ENCODE measurements at regions not wholly inside any gene's neighbourhood (a gene's known extent, or its start where the extent isn't known, plus 50 kb on each side); places are given as distances from the start of the nearest gene placed in this dataset.
A peak's percentile ranks its signal among the peaks of the same experiment; 100 is the strongest.

GRCh38 chrX:20472620-20473258 is 206.0 kb upstream of the RPS6KA3 start:
- DNase-seq (ENCODE audit: low read depth), result no peak

- no peak for DNase-seq (ENCODE audit: low read depth)
Measured at GRCh38 chrX:20472148-20472547, 205.4 kb upstream of the RPS6KA3 start.

GRCh38 chrX:20471483-20471882 is 204.8 kb upstream of the RPS6KA3 start:
- DNase-seq (ENCODE audit: low read depth), result no peak

- DNase-seq (ENCODE audit: low read depth), result no peak
Measured at GRCh38 chrX:20463296-20464075, 196.8 kb upstream of the RPS6KA3 start.

- no peak for DNase-seq (ENCODE audit: low read depth)
Measured at GRCh38 chrX:20461576-20461975, 194.9 kb upstream of the RPS6KA3 start.

- no peak for DNase-seq (ENCODE audit: low read depth)
Measured at GRCh38 chrX:20461002-20461401, 194.3 kb upstream of the RPS6KA3 start.

- no peak for DNase-seq (ENCODE audit: low read depth)
Measured at GRCh38 chrX:20459410-20460350, 193.0 kb upstream of the RPS6KA3 start.

- DNase-seq (ENCODE audit: low read depth), result no peak
Measured at GRCh38 chrX:20456971-20457370, 190.3 kb upstream of the RPS6KA3 start.

GRCh38 chrX:20455001-20455400 is 188.3 kb upstream of the RPS6KA3 start:
- no peak for DNase-seq (ENCODE audit: low read depth)

- no peak for DNase-seq (ENCODE audit: low read depth)
Measured at GRCh38 chrX:20454117-20454516, 187.4 kb upstream of the RPS6KA3 start.

- no peak for DNase-seq (ENCODE audit: low read depth)
Measured at GRCh38 chrX:20452487-20452886, 185.8 kb upstream of the RPS6KA3 start.

- no peak for DNase-seq (ENCODE audit: low read depth)
Measured at GRCh38 chrX:20451929-20452328, 185.2 kb upstream of the RPS6KA3 start.

GRCh38 chrX:20445109-20445508 is 178.4 kb upstream of the RPS6KA3 start:
- DNase-seq (ENCODE audit: low read depth), result no peak

- DNase-seq (ENCODE audit: low read depth), result peak; percentile 76
Measured at GRCh38 chrX:20442597-20442996, 175.9 kb upstream of the RPS6KA3 start.

- DNase-seq (ENCODE audit: low read depth), result no peak
Measured at GRCh38 chrX:20441123-20441522, 174.4 kb upstream of the RPS6KA3 start.

GRCh38 chrX:20438871-20439526 is 172.3 kb upstream of the RPS6KA3 start:
- no peak for DNase-seq (ENCODE audit: low read depth)

- no peak for DNase-seq (ENCODE audit: low read depth)
Measured at GRCh38 chrX:20437683-20438082, 171.0 kb upstream of the RPS6KA3 start.

GRCh38 chrX:20435913-20436312 is 169.2 kb upstream of the RPS6KA3 start:
- no peak for DNase-seq (ENCODE audit: low read depth)

- DNase-seq (ENCODE audit: low read depth), result no peak
Measured at GRCh38 chrX:20434986-20435385, 168.3 kb upstream of the RPS6KA3 start.

- no peak for DNase-seq (ENCODE audit: low read depth)
Measured at GRCh38 chrX:20433388-20433775, 166.7 kb upstream of the RPS6KA3 start.

- DNase-seq (ENCODE audit: low read depth), result no peak
Measured at GRCh38 chrX:20432746-20433387, 166.2 kb upstream of the RPS6KA3 start.

- DNase-seq (ENCODE audit: low read depth), result no peak
Measured at GRCh38 chrX:20432048-20432447, 165.3 kb upstream of the RPS6KA3 start.
